ENCODE measurements at regions not wholly inside any gene's neighbourhood (a gene's known extent, or its start where the extent isn't known, plus 50 kb on each side); places are given as distances from the start of the nearest gene placed in this dataset.
"Not testable (repeated sequence)": the region's sequence is repeated elsewhere in the genome, so short reads cannot be mapped to it uniquely, and the experiment has no call there.

DNA sequence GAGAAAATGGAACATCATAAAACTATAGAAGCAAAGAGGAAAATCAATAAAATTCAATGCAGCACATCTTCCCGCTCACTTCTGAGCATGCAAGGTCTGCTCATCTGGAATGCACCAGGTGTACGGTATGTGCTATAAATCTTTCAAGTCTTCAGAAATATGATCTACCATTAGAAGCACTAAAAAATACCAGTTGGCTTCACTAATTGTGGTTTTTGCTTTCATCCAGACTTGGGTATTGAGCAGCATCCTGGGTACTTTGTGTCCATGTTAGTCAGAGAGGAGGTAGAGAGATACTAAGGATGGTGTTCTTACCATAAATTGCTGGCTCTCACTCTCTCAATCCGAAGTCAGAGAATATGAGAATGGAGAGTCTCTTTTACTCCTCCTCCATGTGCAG lies 477.1 kb downstream of the PPARGC1A start:
- no TSS peak for BruUV-seq (replicated peaks)
- Histone ChIP-seq H3K4me1 (ENCODE audit: control insufficient read depth, insufficient read depth, low read length) (no peaks in the 10 kb centered on the region), H3K4me3 (ENCODE audit: low read depth in 2 of 2, low read length in 2 of 2) (no peak overlapping the region), H3K9me3 (ENCODE audit: control insufficient read depth, insufficient read depth, low read depth, low read length) (no peaks in the 10 kb centered on the region), H3K36me3 (ENCODE audit: control insufficient read depth, insufficient read depth, low read length) (no peaks in the 10 kb centered on the region), H3K27ac (ENCODE audit: low read length) (no peak overlapping the region), H3K27me3 (ENCODE audit: control insufficient read depth, insufficient read depth, low read length) (no peaks in the 10 kb centered on the region)
- in situ Hi-C loops (cut with HindIII; ENCODE audit: low pct_unique_long_range_greater_than_20kb, low sequenced_read_pairs) = no loop called here
- ChIA-PET POLR2A (no interaction called here), CTCF (no interaction called here)
- DNase-seq (ENCODE audit: low read depth, low spot score) (no peak), ATAC-seq (no peak)
- intact Hi-C loops (cut with micrococcal nuclease; ENCODE audit: unreplicated experiment) = no loop called here
- TF ChIP-seq, protein P1, sequence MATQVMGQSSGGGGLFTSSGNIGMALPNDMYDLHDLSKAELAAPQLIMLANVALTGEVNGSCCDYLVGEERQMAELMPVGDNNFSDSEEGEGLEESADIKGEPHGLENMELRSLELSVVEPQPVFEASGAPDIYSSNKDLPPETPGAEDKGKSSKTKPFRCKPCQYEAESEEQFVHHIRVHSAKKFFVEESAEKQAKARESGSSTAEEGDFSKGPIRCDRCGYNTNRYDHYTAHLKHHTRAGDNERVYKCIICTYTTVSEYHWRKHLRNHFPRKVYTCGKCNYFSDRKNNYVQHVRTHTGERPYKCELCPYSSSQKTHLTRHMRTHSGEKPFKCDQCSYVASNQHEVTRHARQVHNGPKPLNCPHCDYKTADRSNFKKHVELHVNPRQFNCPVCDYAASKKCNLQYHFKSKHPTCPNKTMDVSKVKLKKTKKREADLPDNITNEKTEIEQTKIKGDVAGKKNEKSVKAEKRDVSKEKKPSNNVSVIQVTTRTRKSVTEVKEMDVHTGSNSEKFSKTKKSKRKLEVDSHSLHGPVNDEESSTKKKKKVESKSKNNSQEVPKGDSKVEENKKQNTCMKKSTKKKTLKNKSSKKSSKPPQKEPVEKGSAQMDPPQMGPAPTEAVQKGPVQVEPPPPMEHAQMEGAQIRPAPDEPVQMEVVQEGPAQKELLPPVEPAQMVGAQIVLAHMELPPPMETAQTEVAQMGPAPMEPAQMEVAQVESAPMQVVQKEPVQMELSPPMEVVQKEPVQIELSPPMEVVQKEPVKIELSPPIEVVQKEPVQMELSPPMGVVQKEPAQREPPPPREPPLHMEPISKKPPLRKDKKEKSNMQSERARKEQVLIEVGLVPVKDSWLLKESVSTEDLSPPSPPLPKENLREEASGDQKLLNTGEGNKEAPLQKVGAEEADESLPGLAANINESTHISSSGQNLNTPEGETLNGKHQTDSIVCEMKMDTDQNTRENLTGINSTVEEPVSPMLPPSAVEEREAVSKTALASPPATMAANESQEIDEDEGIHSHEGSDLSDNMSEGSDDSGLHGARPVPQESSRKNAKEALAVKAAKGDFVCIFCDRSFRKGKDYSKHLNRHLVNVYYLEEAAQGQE (IDR thresholded peaks at IDR 0.05; ENCODE audit: insufficient read depth in 1 of 2, low read depth in 2 of 2, low read length in 1 of 2) = no peak
- no peak for TF ChIP-seq SIN3A (IDR thresholded peaks at IDR 0.05; ENCODE audit: borderline replicate concordance, insufficient read depth, low read depth, low read length)
- no peak for TF ChIP-seq TCF7L2 (IDR thresholded peaks at IDR 0.05; ENCODE audit: low read depth, low read length)
- TF ChIP-seq, protein P2, sequence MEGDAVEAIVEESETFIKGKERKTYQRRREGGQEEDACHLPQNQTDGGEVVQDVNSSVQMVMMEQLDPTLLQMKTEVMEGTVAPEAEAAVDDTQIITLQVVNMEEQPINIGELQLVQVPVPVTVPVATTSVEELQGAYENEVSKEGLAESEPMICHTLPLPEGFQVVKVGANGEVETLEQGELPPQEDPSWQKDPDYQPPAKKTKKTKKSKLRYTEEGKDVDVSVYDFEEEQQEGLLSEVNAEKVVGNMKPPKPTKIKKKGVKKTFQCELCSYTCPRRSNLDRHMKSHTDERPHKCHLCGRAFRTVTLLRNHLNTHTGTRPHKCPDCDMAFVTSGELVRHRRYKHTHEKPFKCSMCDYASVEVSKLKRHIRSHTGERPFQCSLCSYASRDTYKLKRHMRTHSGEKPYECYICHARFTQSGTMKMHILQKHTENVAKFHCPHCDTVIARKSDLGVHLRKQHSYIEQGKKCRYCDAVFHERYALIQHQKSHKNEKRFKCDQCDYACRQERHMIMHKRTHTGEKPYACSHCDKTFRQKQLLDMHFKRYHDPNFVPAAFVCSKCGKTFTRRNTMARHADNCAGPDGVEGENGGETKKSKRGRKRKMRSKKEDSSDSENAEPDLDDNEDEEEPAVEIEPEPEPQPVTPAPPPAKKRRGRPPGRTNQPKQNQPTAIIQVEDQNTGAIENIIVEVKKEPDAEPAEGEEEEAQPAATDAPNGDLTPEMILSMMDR (IDR thresholded peaks at IDR 0.05) = no peak
- no peak for TF ChIP-seq POLR2AphosphoS5 (IDR thresholded peaks at IDR 0.05; ENCODE audit: low read depth, low read length)

DNA sequence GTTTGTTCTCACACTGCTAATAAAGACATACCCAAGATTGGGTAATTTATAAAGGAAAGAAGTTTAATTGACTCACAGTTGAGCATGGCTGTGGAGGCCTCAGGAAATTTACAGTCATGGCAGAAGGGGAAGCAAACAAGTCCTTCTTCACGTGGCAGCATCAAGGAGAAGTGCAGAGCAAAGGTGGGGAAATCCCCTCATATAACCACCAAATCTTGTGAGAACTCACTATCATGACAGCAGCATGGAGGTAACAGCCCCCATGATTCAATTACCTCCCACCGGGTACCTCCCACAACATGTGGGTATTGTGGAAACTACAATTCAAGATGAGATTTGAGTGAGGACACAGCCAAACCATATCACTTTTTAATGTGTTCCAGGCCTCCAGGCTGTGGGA lies 480.9 kb downstream of the PPARGC1A start:
- in situ Hi-C loops (cut with HindIII; ENCODE audit: low pct_unique_long_range_greater_than_20kb, low sequenced_read_pairs); ATAC-seq; CTCF ChIA-PET; H3K27me3 ChIP-seq (ENCODE audit: control insufficient read depth, insufficient read depth, low read length); BruUV-seq (replicated peaks); H3K36me3 ChIP-seq (ENCODE audit: control insufficient read depth, insufficient read depth, low read length); H3K9me3 ChIP-seq (ENCODE audit: control insufficient read depth, insufficient read depth, low read depth, low read length); POLR2A ChIA-PET; H3K4me1 ChIP-seq (ENCODE audit: control insufficient read depth, insufficient read depth, low read length); intact Hi-C loops (cut with micrococcal nuclease; ENCODE audit: unreplicated experiment); H3K4me3 ChIP-seq (ENCODE audit: low read depth in 2 of 2, low read length in 2 of 2); H3K27ac ChIP-seq (ENCODE audit: low read length); DNase-seq (ENCODE audit: low read depth, low spot score): not testable (repeated sequence)

DNA sequence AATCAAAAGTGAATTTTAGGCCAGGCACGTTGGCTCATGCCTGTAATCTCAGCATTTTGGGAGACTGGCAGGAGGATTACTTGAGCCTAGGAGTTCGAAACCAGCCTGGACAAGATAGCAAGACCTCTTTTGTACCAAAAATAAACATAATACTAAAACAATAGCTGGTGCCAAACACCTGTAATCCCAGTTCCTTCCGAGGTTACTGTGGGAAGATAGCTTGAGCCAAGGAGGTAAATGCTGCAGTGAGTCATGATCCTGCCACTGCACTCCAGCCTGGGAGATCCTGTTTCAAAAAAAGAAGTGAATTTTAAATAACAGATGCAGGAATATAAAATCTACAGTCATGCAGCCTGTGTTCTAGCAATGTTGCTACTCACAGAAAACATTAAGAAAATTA lies 488.3 kb downstream of the PPARGC1A start:
- no peaks in the 10 kb centered on the region for H3K4me1 ChIP-seq (ENCODE audit: control insufficient read depth, insufficient read depth, low read length)
- H3K27ac ChIP-seq (ENCODE audit: low read length) = no peak overlapping the region
- H3K4me3 ChIP-seq (ENCODE audit: low read depth in 2 of 2, low read length in 2 of 2) = no peak overlapping the region
- ATAC-seq (no peak), DNase-seq (ENCODE audit: low read depth, low spot score) (no peak)
- no TSS peak for BruUV-seq (replicated peaks)
- no peaks in the 10 kb centered on the region for H3K27me3 ChIP-seq (ENCODE audit: control insufficient read depth, insufficient read depth, low read length)
- CTCF ChIA-PET = no interaction called here
- H3K9me3 ChIP-seq (ENCODE audit: control insufficient read depth, insufficient read depth, low read depth, low read length) = no peaks in the 10 kb centered on the region
- intact Hi-C loops (cut with micrococcal nuclease; ENCODE audit: unreplicated experiment) (no loop called here), in situ Hi-C loops (cut with HindIII; ENCODE audit: low pct_unique_long_range_greater_than_20kb, low sequenced_read_pairs) (no loop called here)
- TF ChIP-seq SIN3A (IDR thresholded peaks at IDR 0.05; ENCODE audit: borderline replicate concordance, insufficient read depth, low read depth, low read length) = no peak
- no peak for TF ChIP-seq POLR2AphosphoS5 (IDR thresholded peaks at IDR 0.05; ENCODE audit: low read depth, low read length)
- TF ChIP-seq, protein P2 (IDR thresholded peaks at IDR 0.05) = no peak
- TF ChIP-seq, protein P1 (IDR thresholded peaks at IDR 0.05; ENCODE audit: insufficient read depth in 1 of 2, low read depth in 2 of 2, low read length in 1 of 2) = no peak
- no peak for TF ChIP-seq TCF7L2 (IDR thresholded peaks at IDR 0.05; ENCODE audit: low read depth, low read length)
- no peaks in the 10 kb centered on the region for H3K36me3 ChIP-seq (ENCODE audit: control insufficient read depth, insufficient read depth, low read length)
- POLR2A ChIA-PET = no interaction called here
